SK-N-MC (cell line): ENCODE measurements at regions not wholly inside any gene's neighbourhood (a gene's known extent, or its start where the extent isn't known, plus 50 kb on each side); places are given as distances from the start of the nearest gene placed in this dataset.
"Not testable (repeated sequence)": the region's sequence is repeated elsewhere in the genome, so short reads cannot be mapped to it uniquely, and the experiment has no call there.

ENCODE experiments used
- DNase-seq: peaks from one replicate; pipeline ENCODE4 v3.0.0-alpha.2; 2011; ENCODE audit warnings: low read depth, low spot score
- H3K27ac ChIP-seq: fragments of 200-600 bp; sonication (generic); 2 replicates; pipeline ENCODE4 v1.5.1; 2016; ENCODE audit warnings: mixed run types
- H3K36me3 ChIP-seq: fragments of 200-600 bp; sonication (generic); 2 replicates; pipeline ENCODE4 v1.6.1; 2017; ENCODE audit warnings: antibody characterized with exemption, low read length, mixed read lengths; ENCODE audit not compliant: insufficient read depth
- H3K4me3 ChIP-seq: fragments of 200-600 bp; sonication (generic); 2 replicates; pipeline ENCODE4 v1.5.1; 2016
- H3K9ac ChIP-seq: fragments of 200-600 bp; sonication (generic); 2 replicates; pipeline ENCODE4 v1.8.0; 2017; ENCODE audit warnings: mixed run types, mixed read lengths; ENCODE audit not compliant: insufficient read length
- H3K9me3 ChIP-seq: fragments of 200-600 bp; sonication (generic); 2 replicates; pipeline ENCODE4 v1.6.1; 2017; ENCODE audit warnings: low read depth, mild to moderate bottlenecking, antibody characterized with exemption, low read length, moderate library complexity, mixed read lengths
- EZH2 ChIP-seq: fragments of 200-600 bp; sonication (generic); IDR thresholded peaks from one replicate; pipeline ENCODE4 v1.6.1; 2017; ENCODE audit warnings: antibody characterized with exemption
- FOXP2 ChIP-seq: optimal IDR thresholded peaks from 2 replicates; pipeline ENCODE3; 2011; ENCODE audit warnings: mild to moderate bottlenecking, moderate library complexity; ENCODE audit not compliant: insufficient read depth; ENCODE audit errors: extremely low read length, control extremely low read depth
- POLR2AphosphoS5 ChIP-seq: IDR thresholded peaks from 2 replicates; pipeline ENCODE4 v1.6.1; 2012; ENCODE audit warnings: mild to moderate bottlenecking, low read depth, low read length, borderline replicate concordance

- no peak overlapping the region for H3K9ac ChIP-seq
- DNase-seq, result no peak
- no peaks in the 10 kb centered on the region for H3K36me3 ChIP-seq
- H3K9me3 ChIP-seq, result no peaks in the 10 kb centered on the region
- H3K27ac ChIP-seq, result no peak overlapping the region
- TF ChIP-seq EZH2 (no peak), FOXP2 (no peak), POLR2AphosphoS5 (no peak)
- H3K4me3 ChIP-seq, result no peak overlapping the region
These were observed 384.9 kb upstream of the PROK2 start for GRCh38 chr3:72169561-72170472.

- Histone ChIP-seq H3K9ac (no peak overlapping the region), H3K9me3 (no peaks in the 10 kb centered on the region), H3K4me3 (no peak overlapping the region), H3K27ac (no peak overlapping the region), H3K36me3 (no peaks in the 10 kb centered on the region)
- TF ChIP-seq POLR2AphosphoS5 (no peak), FOXP2 (no peak), EZH2 (no peak)
- no peak for DNase-seq
These were observed 384.2 kb upstream of the PROK2 start for GRCh38 chr3:72169120-72169519.

GRCh38 chr3:72165808-72166207 is 380.9 kb upstream of the PROK2 start:
- no peak overlapping the region for H3K9ac ChIP-seq
- DNase-seq, result no peak
- no peak for TF ChIP-seq POLR2AphosphoS5

GRCh38 chr3:72165317-72165716 is 380.4 kb upstream of the PROK2 start:
- TF ChIP-seq FOXP2 (no peak), EZH2 (no peak), POLR2AphosphoS5 (no peak)
- DNase-seq, result no peak
- Histone ChIP-seq H3K27ac (no peak overlapping the region), H3K9ac (no peak overlapping the region), H3K4me3 (no peak overlapping the region), H3K36me3 (no peaks in the 10 kb centered on the region), H3K9me3 (no peaks in the 10 kb centered on the region)

More at GRCh38 chr3:72165808-72166207, 380.9 kb upstream of the PROK2 start:
- H3K36me3 ChIP-seq, result no peaks in the 10 kb centered on the region
- no peak overlapping the region for H3K27ac ChIP-seq
- H3K4me3 ChIP-seq, result no peak overlapping the region
- H3K9me3 ChIP-seq, result no peaks in the 10 kb centered on the region

DNA sequence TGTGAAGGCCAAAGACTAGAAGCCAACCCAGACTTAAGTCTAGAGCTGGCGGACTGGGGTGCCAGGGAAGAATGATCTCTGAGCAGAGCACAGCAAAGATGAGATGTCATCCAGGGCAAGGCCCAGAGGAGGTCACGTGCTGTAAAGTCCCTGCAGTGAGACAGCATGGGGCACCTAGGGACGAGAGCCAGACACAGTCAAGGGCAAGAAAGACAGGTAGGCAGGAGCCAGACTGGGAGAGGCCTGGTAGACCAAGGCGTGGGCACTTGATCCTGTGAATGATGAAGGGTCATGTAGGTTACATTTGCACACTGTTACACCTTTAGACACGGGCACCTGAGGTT is 379.7 kb upstream of the PROK2 start:
- no peak for DNase-seq
- Histone ChIP-seq H3K9me3 (no peaks in the 10 kb centered on the region), H3K9ac (no peak overlapping the region), H3K4me3 (no peak overlapping the region), H3K36me3 (no peaks in the 10 kb centered on the region), H3K27ac (no peak overlapping the region)
- no peak for TF ChIP-seq FOXP2
- no peak for TF ChIP-seq POLR2AphosphoS5
- no peak for TF ChIP-seq EZH2

- no peak overlapping the region for H3K4me3 ChIP-seq
- H3K27ac ChIP-seq, result no peak overlapping the region
- H3K9me3 ChIP-seq, result no peaks in the 10 kb centered on the region
- no peaks in the 10 kb centered on the region for H3K36me3 ChIP-seq
- no peak for DNase-seq
- TF ChIP-seq POLR2AphosphoS5, result no peak
- no peak for TF ChIP-seq EZH2
- no peak for TF ChIP-seq FOXP2
- H3K9ac ChIP-seq, result no peak overlapping the region
These were observed 379.1 kb upstream of the PROK2 start for GRCh38 chr3:72163809-72164634.

DNA sequence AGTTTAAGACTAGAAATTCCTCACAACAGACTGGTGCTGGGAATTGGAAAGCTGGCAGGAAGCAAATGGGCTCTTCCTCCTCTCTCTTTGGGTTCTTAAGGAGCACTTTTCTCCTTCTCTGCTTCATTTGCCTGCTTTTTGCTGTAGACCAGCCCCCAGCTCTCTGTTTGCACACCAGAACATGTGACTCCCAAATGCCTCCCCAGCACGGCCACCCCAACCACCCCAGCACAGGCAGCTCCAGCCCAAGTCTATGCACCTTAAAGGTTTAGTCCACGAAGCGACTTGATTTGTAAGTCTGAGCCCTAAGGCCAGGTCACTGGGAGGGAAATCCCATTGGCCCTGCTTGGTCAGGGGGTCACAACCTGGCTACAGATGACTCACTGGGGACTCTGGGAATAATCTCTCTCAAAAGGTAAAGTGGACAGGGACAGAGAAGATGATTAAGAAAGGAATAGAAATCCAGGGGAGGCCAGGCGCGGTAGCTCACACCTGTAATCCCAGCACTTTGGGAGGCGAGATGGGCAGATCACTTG is 377.8 kb upstream of the PROK2 start:
- no peaks in the 10 kb centered on the region for H3K9me3 ChIP-seq
- H3K4me3 ChIP-seq, result no peak overlapping the region
- TF ChIP-seq EZH2 (no peak), POLR2AphosphoS5 (no peak), FOXP2 (no peak)
- no peak overlapping the region for H3K27ac ChIP-seq
- H3K36me3 ChIP-seq, result no peaks in the 10 kb centered on the region
- no peak for DNase-seq
- H3K9ac ChIP-seq, result no peak overlapping the region

GRCh38 chr3:72161881-72162595 is 377.1 kb upstream of the PROK2 start:
- H3K9ac ChIP-seq, result no peak overlapping the region
- TF ChIP-seq FOXP2 (no peak), EZH2 (no peak), POLR2AphosphoS5 (no peak)
- H3K36me3 ChIP-seq, result no peaks in the 10 kb centered on the region
- H3K9me3 ChIP-seq, result no peaks in the 10 kb centered on the region
- no peak overlapping the region for H3K27ac ChIP-seq
- H3K4me3 ChIP-seq, result no peak overlapping the region
- DNase-seq, result no peak

GRCh38 chr3:72161285-72161684 is 376.3 kb upstream of the PROK2 start:
- not testable (repeated sequence) for H3K36me3 ChIP-seq, H3K4me3 ChIP-seq, H3K9ac ChIP-seq, H3K9me3 ChIP-seq, DNase-seq, H3K27ac ChIP-seq
